HCEC 1CT (cell line): ENCODE measurements at regions not wholly inside any gene's neighbourhood (a gene's known extent, or its start where the extent isn't known, plus 50 kb on each side); places are given as distances from the start of the nearest gene placed in this dataset.
A peak's percentile ranks its signal among the peaks of the same experiment; 100 is the strongest.
"Not testable (repeated sequence)": the region's sequence is repeated elsewhere in the genome, so short reads cannot be mapped to it uniquely, and the experiment has no call there.

ENCODE experiments used
- DNase-seq: peaks from one replicate; pipeline ENCODE4 v3.0.0-alpha.2; 2017

DNA sequence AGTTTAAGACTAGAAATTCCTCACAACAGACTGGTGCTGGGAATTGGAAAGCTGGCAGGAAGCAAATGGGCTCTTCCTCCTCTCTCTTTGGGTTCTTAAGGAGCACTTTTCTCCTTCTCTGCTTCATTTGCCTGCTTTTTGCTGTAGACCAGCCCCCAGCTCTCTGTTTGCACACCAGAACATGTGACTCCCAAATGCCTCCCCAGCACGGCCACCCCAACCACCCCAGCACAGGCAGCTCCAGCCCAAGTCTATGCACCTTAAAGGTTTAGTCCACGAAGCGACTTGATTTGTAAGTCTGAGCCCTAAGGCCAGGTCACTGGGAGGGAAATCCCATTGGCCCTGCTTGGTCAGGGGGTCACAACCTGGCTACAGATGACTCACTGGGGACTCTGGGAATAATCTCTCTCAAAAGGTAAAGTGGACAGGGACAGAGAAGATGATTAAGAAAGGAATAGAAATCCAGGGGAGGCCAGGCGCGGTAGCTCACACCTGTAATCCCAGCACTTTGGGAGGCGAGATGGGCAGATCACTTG lies 377.8 kb upstream of the PROK2 start:
- DNase-seq: no peak

GRCh38 chr3:72161881-72162595 lies 377.1 kb upstream of the PROK2 start:
- DNase-seq: peak; percentile 39

DNA sequence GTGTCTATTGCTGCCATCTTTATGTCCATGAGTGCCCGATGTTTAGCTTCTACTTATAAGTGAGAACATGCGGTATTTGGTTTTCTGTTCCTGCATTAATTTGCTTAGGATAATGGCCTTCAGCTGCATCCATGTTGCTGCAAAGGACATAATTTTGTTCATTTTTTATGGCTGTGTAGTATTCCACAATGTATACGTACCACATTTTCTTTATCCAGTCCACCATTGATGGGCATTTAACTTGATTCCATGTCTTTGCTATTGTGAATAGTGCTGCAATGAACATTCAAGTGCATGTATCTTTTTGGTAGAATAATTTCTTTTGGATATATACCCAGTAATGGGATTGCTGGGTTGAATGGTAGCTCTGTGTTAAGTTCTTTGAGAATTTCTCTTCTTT lies 376.3 kb upstream of the PROK2 start:
- not testable (repeated sequence) for DNase-seq

GRCh38 chr3:72160351-72160750 lies 375.4 kb upstream of the PROK2 start:
- DNase-seq: no peak

- DNase-seq: no peak
Observed at GRCh38 chr3:72159487-72159886, 374.5 kb upstream of the PROK2 start.

- DNase-seq: no peak
Observed at GRCh38 chr3:72158639-72159326, 373.8 kb upstream of the PROK2 start.

DNA sequence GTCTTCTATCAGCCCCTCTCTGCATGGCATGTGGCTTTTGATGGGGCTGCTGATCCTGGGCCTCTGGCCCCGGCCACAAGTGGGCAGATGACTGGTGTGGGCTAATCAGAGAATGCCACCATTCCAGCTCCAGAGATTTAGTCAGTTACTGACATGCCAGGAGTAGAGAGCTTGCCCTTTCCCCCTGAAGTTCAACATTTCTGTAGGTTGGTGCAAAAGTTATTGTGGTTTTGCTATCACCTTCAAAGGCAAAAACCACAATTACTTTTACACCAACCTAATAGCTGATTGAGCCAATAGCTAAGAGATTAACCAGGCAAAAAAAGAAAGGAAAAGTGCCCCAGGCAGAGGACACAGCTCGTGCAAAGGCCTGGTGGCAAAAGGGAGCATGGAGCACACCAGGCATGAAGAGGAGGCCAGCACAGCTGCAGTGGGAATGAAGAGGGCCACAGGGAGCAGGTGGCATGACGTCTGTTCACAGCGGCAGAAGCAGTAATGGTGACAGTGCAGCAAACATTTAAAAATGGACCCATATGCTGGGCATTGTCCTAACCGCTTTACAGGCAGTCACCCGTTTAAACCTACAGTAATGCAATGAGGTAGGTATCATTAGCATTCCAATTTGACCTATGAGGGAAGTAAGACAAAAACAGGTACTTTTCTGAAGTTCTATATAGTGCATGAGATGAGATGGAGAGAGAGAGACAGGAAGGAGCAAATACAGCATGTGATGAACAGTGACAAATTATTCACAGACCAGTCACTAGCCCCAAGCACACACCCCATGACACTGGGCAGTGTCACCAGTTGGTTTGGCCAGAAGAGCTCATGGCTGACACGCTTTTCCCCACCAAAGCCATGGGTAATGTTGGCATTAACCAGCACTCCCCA lies 373.0 kb upstream of the PROK2 start:
- no peak for DNase-seq

DNA sequence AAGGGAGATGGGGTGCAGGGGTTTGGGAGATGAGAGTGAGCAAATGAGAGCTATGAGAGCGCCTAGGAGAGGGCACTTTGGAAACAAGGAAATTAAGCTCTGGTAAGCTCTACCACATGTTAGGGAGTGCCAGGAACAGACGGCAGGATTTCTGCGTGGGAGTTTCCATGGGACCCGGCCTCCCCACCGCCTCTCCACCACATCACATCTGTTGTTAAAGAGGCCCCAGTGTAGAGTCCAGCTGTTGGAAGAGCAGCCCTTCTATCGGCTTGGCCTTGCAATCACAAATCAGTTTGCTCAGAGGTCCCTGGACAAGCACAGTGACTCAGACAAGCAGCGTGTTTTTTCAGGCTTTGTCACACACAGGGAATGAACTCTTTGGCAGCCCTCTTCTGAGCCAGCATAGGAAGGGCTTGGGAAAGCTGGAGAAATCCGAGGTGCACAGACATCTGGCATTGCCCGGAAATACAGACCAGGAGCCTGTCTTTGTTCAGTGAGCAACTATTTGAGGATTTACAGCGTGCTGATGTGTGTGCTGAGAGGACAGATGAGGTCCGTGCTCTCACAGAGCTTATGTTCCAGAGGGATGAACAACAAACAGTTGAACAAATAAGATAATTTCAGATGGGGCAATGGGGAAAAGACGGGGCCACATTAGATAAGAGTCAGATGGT lies 370.6 kb upstream of the PROK2 start:
- DNase-seq: peak; percentile 100

DNA sequence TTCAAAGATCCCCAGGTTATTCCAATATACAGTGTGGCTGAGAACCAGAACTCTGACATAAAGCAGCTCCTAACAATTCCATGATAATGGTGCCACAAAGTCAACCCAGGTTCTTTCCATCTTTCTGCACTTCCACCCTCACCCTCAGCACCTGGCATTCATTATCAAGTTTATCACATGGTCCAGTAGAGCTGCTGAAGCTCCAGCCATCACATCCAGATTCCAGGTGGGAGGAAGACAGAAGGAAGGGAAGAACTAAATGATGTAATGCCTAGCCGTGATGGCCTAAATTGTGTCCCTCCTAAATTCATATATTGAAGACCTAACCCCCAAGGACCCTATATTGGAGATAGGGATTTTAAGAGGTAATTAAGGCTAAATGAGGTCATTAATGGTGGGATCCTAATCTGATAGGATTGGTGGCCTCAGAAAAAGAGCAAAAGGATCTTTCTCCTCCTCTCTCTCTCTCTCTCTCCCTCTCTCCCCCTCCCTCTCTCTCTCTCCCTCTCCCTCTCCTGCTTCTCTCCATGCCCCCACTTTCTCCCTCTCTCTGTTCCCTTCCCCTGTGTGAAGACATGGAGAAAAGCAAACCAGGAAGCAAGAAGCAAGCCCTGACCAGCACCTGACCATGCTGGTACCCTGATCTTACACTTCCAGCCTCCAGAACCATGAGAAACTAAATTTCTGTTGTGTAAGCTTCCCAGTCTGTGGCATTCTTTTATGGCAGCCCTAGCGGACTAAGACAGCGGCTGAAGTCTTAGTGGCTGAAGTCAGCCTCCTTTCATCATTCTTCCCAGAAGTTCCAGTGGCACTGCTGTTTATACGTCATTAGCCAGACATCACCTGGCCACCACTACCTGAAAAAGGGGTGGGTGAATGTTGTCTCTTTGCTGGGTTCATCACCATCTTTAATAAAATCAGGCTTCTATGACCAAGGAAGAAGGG lies 369.7 kb upstream of the PROK2 start:
- peak; percentile 27 for DNase-seq

GRCh38 chr3:72153477-72154314 lies 368.7 kb upstream of the PROK2 start:
- no peak for DNase-seq

- peak; percentile 74 for DNase-seq
Observed at GRCh38 chr3:72152551-72153476, 367.9 kb upstream of the PROK2 start.

- DNase-seq: no peak
Observed at GRCh38 chr3:72151465-72152238, 366.7 kb upstream of the PROK2 start.

DNA sequence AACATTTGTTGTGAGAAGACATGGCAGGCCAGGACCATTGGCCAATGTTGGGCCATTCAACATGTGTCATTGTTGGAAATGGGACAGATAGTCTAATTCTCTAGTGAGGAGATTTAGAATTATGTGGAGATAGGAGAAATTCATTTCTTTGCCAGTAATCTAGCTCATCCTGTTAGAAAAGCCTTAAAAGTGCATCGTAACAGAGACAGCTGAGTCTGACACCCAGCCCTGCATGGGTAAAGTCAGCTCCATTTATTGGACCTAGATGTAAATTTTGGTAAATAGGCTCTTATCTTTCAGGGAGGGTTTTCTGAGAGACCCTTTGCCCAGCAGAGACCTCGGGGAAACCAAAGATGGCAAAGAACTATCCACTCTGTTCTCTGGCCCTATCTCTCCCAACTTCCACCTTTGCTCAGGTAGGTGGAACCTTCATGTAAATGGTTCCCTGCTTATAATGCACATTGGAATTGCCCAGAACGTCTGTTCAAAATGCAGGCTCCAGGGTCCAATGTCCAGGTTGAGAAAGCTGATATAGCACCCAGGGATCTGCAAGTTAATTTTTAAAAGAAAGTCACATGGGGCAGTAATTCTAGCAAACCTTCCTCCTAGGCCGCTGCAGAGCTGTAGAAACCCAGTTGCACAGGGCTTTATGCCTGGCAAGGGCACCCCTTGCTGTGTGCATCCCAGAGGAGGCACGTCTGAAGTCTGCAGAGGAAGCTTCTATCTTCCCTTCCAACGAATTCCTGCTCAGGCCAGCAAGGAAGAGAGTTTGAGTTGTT lies 365.9 kb upstream of the PROK2 start:
- no peak for DNase-seq

DNA sequence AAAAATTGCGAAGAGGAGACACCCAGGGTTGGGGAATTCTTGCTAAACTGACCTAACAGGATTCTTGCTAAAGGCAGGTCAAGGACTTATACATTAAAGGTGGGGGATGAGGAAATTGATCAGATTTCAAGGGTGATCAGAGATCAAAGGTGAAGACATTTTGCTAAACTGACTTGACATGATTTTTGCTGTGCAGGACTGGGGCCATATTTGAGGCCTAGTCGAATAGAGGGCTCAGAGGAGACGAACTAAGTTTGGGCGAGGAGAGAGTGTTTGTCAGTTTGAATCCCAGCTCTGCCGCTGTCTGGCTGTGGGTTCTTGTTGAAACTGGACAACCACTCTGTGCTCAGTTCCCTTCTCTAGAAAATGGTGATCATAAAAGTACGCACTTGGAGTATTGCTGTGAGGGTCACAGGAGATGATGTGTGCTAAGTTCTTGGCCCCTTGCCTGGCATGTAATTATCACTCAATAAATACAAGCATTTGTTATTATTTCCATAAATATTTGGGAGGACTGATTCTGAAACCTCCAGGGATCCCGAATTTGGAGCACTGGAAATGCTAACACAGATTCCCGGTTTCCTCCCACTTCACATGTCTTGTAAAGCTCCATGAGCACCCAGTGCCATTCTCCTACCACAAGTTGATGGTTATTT lies 364.8 kb upstream of the PROK2 start:
- DNase-seq: no peak

- DNase-seq: no peak
Observed at GRCh38 chr3:72147600-72147999, 362.7 kb upstream of the PROK2 start.

GRCh38 chr3:72145506-72146380 lies 360.8 kb upstream of the PROK2 start:
- peak; percentile 25 for DNase-seq
